ENCODE measurements at regions not wholly inside any gene's neighbourhood (a gene's known extent, or its start where the extent isn't known, plus 50 kb on each side); places are given as distances from the start of the nearest gene placed in this dataset.

GRCh38 chr20:40393197-40394079 is 295.6 kb downstream of the MAFB start:
- no peak for DNase-seq (ENCODE audit: low read depth in 3 of 3)

GRCh38 chr20:40390654-40391053 is 298.4 kb downstream of the MAFB start:
- no peak for DNase-seq (ENCODE audit: low read depth in 3 of 3)

GRCh38 chr20:40370800-40371199 is 318.2 kb downstream of the MAFB start:
- no peak for DNase-seq (ENCODE audit: low read depth in 3 of 3)

- no peak for DNase-seq (ENCODE audit: low read depth in 3 of 3)
Observed at GRCh38 chr20:40368876-40369275, 320.2 kb downstream of the MAFB start.

- DNase-seq (ENCODE audit: low read depth in 3 of 3) = no peak
Observed at GRCh38 chr20:40361916-40362315, 327.1 kb downstream of the MAFB start.

- DNase-seq (ENCODE audit: low read depth in 3 of 3) = no peak
Observed at GRCh38 chr20:40359131-40359912, 329.7 kb downstream of the MAFB start.

- DNase-seq (ENCODE audit: low read depth in 3 of 3) = no peak
Observed at GRCh38 chr20:40354880-40355279, 334.2 kb downstream of the MAFB start.

- DNase-seq (ENCODE audit: low read depth in 3 of 3) = no peak
Observed at GRCh38 chr20:40343390-40343789, 345.6 kb downstream of the MAFB start.

GRCh38 chr20:40341561-40341960 is 347.5 kb downstream of the MAFB start:
- DNase-seq (ENCODE audit: low read depth in 3 of 3) = no peak

GRCh38 chr20:40339661-40340449 is 349.2 kb downstream of the MAFB start:
- no peak for DNase-seq (ENCODE audit: low read depth in 3 of 3)

GRCh38 chr20:40336533-40336932 is 352.5 kb downstream of the MAFB start:
- DNase-seq (ENCODE audit: low read depth in 3 of 3) = no peak

- no peak for DNase-seq (ENCODE audit: low read depth in 3 of 3)
Observed at GRCh38 chr20:40335901-40336351, 353.1 kb downstream of the MAFB start.

GRCh38 chr20:40335437-40335836 is 353.6 kb downstream of the MAFB start:
- no peak for DNase-seq (ENCODE audit: low read depth in 3 of 3)

- DNase-seq (ENCODE audit: low read depth in 3 of 3) = no peak
Observed at GRCh38 chr20:40333591-40333990, 355.4 kb downstream of the MAFB start.

GRCh38 chr20:40331807-40332560 is 357.1 kb downstream of the MAFB start:
- no peak for DNase-seq (ENCODE audit: low read depth in 3 of 3)

GRCh38 chr20:40331249-40331648 is 357.8 kb downstream of the MAFB start:
- no peak for DNase-seq (ENCODE audit: low read depth in 3 of 3)

- DNase-seq (ENCODE audit: low read depth in 3 of 3) = no peak
Observed at GRCh38 chr20:40329321-40329720, 359.7 kb downstream of the MAFB start.

- no peak for DNase-seq (ENCODE audit: low read depth in 3 of 3)
Observed at GRCh38 chr20:40326784-40327183, 362.3 kb downstream of the MAFB start.

GRCh38 chr20:40325006-40325568 is 363.9 kb downstream of the MAFB start:
- DNase-seq (ENCODE audit: low read depth in 3 of 3) = no peak

- DNase-seq (ENCODE audit: low read depth in 3 of 3) = no peak
Observed at GRCh38 chr20:40323361-40323794, 365.7 kb downstream of the MAFB start.

- no peak for DNase-seq (ENCODE audit: low read depth in 3 of 3)
Observed at GRCh38 chr20:40322941-40323340, 366.1 kb downstream of the MAFB start.

Data from stimulated activated CD4-positive, alpha-beta T cell treated with anti-CD3 and anti-CD28 coated beads, TNF-alpha, amount 100 ng/mL, for 4 hours (primary cell).